GM23338 (cell line): ENCODE measurements at regions not wholly inside any gene's neighbourhood (a gene's known extent, or its start where the extent isn't known, plus 50 kb on each side); places are given as distances from the start of the nearest gene placed in this dataset.

Experiments
- ATAC-seq: fragments of 200-7000 bp; cut with Tn5 transposase; 3 replicates; pipeline ENCODE4 v1.9.1; 2020
- DNase-seq: peaks from one replicate; pipeline ENCODE4 v3.0.0-alpha.2; 2015; ENCODE audit warnings: low spot score
- H2AFZ ChIP-seq: fragments of 200-600 bp; sonication (generic); 2 replicates; pipeline ENCODE4 v1.8.0; 2016; ENCODE audit warnings: antibody characterized with exemption, mild to moderate bottlenecking, moderate library complexity
- H3F3A ChIP-seq: fragments of 200-600 bp; sonication (generic); replicated peaks from 2 replicates; pipeline ENCODE4 v1.8.0; 2017; ENCODE audit warnings: antibody characterized with exemption, mixed run types, low read depth
- H3K27ac ChIP-seq: fragments of 200-600 bp; sonication (generic); 2 replicates; pipeline ENCODE4 v1.6.1; 2016; ENCODE audit warnings: low read depth
- H3K27me3 ChIP-seq: fragments of 200-600 bp; sonication (generic); 2 replicates; pipeline ENCODE4 v1.8.0; 2016; ENCODE audit warnings: mild to moderate bottlenecking, mixed run types, moderate library complexity; ENCODE audit not compliant: insufficient read depth
- H3K36me3 ChIP-seq: fragments of 200-600 bp; sonication (generic); 2 replicates; pipeline ENCODE4 v1.8.0; 2016; ENCODE audit warnings: mild to moderate bottlenecking; ENCODE audit not compliant: insufficient read depth
- H3K4me1 ChIP-seq: fragments of 200-600 bp; sonication (generic); 2 replicates; pipeline ENCODE4 v1.8.0; 2016; ENCODE audit warnings: mild to moderate bottlenecking, moderate library complexity; ENCODE audit not compliant: insufficient read depth
- H3K4me2 ChIP-seq: fragments of 200-600 bp; sonication (generic); 2 replicates; pipeline ENCODE4 v1.7.1; 2017; ENCODE audit warnings: mixed run types
- H3K4me3 ChIP-seq: fragments of 200-600 bp; sonication (generic); 2 replicates; pipeline ENCODE4 v1.6.1; 2016; ENCODE audit warnings: mixed run types
- H3K79me2 ChIP-seq: fragments of 200-600 bp; sonication (generic); replicated peaks from 2 replicates; pipeline ENCODE4 v1.8.0; 2017; ENCODE audit warnings: mild to moderate bottlenecking; ENCODE audit not compliant: insufficient read depth
- H3K9me2 ChIP-seq: fragments of 200-600 bp; sonication (generic); 2 replicates; pipeline ENCODE4 v1.8.0; 2017; ENCODE audit not compliant: insufficient read depth
- H4K20me1 ChIP-seq: fragments of 200-600 bp; sonication (generic); replicated peaks from 2 replicates; pipeline ENCODE4 v1.8.0; 2017; ENCODE audit warnings: mild to moderate bottlenecking; ENCODE audit not compliant: insufficient read depth
- H3K27ac Mint-ChIP-seq: 2 replicates; pipeline ENCODE4 v1.8.0; 2020; ENCODE audit warnings: inconsistent platforms, mild to moderate bottlenecking, moderate library complexity, mixed read lengths
- H3K27me3 Mint-ChIP-seq: 3 replicates; pipeline ENCODE4 v1.8.0; 2022; ENCODE audit warnings: low read depth, mild to moderate bottlenecking, moderate library complexity, mixed read lengths, inconsistent platforms; ENCODE audit not compliant: insufficient read depth, poor library complexity
- H3K36me3 Mint-ChIP-seq: 3 replicates; pipeline ENCODE4 v1.8.0; 2021; ENCODE audit warnings: low read depth, mild to moderate bottlenecking, inconsistent platforms, moderate library complexity, mixed read lengths
- H3K4me1 Mint-ChIP-seq: 3 replicates; pipeline ENCODE4 v1.8.0; 2020; ENCODE audit warnings: mild to moderate bottlenecking, inconsistent platforms, mixed read lengths
- H3K4me3 Mint-ChIP-seq: 3 replicates; pipeline ENCODE4 v1.8.0; 2021; ENCODE audit warnings: moderate library complexity, mild to moderate bottlenecking, inconsistent platforms, mixed read lengths
- H3K9me3 Mint-ChIP-seq: 3 replicates; pipeline ENCODE4 v1.8.0; 2020; ENCODE audit warnings: moderate library complexity, mild to moderate bottlenecking, inconsistent platforms, mixed read lengths
- CREB1 ChIP-seq: fragments of 250-450 bp; sonication (Bioruptor Pico); IDR thresholded peaks from 2 replicates; pipeline ENCODE4 v1.5.0; 2020; ENCODE audit warnings: low read depth, mild to moderate bottlenecking, moderate library complexity
- ETS1 ChIP-seq: IDR thresholded peaks from 2 replicates; pipeline ENCODE4 v1.6.1; 2016; ENCODE audit warnings: antibody characterized with exemption
- JUNB ChIP-seq: IDR thresholded peaks from one replicate; pipeline ENCODE4 v1.6.1; 2016; ENCODE audit warnings: antibody characterized with exemption; ENCODE audit not compliant: unreplicated experiment
- POLR2AphosphoS5 ChIP-seq: IDR thresholded peaks from 2 replicates; pipeline ENCODE4 v1.6.1; 2016; ENCODE audit warnings: antibody characterized with exemption, low read depth
- ZNF462 ChIP-seq: fragments of 250-450 bp; sonication (Bioruptor Pico); IDR thresholded peaks from 2 replicates; pipeline ENCODE4 v1.5.0; 2020; ENCODE audit warnings: mild to moderate bottlenecking, moderate library complexity

DNA sequence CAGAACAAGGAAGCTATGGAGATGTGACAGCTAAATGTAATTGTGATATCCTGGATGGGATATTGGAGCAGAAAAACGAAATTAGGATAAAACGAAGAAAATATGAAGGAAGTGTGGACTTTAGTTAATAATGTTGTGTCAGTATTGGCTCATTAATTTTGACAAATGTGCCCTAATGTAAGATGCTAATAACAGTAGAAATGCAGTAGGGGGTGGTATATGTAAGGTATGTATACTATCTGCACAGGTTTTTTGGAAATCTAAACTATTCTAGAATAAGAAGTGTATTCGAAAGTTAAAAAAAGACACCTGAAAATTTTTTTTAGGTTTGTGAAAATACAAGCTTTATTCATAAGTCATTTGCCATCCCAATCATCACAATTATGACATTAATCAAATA lies 421.4 kb upstream of the B3GALT2 start (continued):
- no peak for TF ChIP-seq ZNF462 (CRISPR knock-in tag)

- H3K27me3 ChIP-seq: no peaks in the 10 kb centered on the region
- ATAC-seq: no peak
- TF ChIP-seq POLR2AphosphoS5: no peak
- no peak for TF ChIP-seq CREB1 (CRISPR knock-in tag)
- TF ChIP-seq JUNB: no peak
- no peak for TF ChIP-seq ZNF462 (CRISPR knock-in tag)
- TF ChIP-seq ETS1: no peak
These were observed 419.6 kb upstream of the B3GALT2 start for GRCh38 chr1:193606035-193606434.

More at GRCh38 chr1:193606035-193606434, 419.6 kb upstream of the B3GALT2 start:
- Mint-ChIP-seq H3K4me3 (no peak overlapping the region), H3K36me3 (no peaks in the 10 kb centered on the region), H3K9me3 (no peaks in the 10 kb centered on the region), H3K4me1 (peaks cover 10% of the 10 kb centered on the region), H3K27me3 (no peaks in the 10 kb centered on the region), H3K27ac (no peak overlapping the region)
- no peak overlapping the region for H3K27ac ChIP-seq
- H3K4me2 ChIP-seq: no peak overlapping the region
- H3F3A ChIP-seq: no peaks in the 10 kb centered on the region
- no peak overlapping the region for H2AFZ ChIP-seq
- no peak overlapping the region for H3K4me3 ChIP-seq
- no peaks in the 10 kb centered on the region for H3K36me3 ChIP-seq
- no peaks in the 10 kb centered on the region; the same call in 1 of the 2 replicates for H3K4me1 ChIP-seq
- no peaks in the 10 kb centered on the region for H3K79me2 ChIP-seq
- DNase-seq: no peak
- H4K20me1 ChIP-seq: no peaks in the 10 kb centered on the region
- H3K9me2 ChIP-seq: no peaks in the 10 kb centered on the region; the same call in 1 of the 2 replicates
